ENCODE measurements at regions not wholly inside any gene's neighbourhood (a gene's known extent, or its start where the extent isn't known, plus 50 kb on each side); places are given as distances from the start of the nearest gene placed in this dataset.

DNA sequence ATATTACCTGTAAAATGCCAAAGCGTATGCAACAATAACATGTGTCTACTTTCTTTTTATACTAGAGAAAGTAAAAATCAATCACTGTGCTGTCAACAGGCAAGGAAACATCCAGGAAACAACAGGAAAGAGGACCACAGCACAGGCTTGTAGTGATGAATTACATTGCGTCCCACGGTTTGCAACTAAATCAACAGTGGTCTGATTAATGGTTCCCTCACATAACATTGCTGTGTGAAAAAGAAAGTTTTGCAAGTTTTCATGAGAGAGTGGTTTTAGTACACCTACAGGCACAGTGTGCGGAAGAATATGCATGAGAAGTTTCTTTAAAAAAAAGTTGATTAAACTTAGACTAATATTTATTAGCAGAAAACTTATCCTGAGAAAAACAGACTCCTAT lies 329.5 kb upstream of the HSF2 start:
- Histone ChIP-seq H3K4me1 (ENCODE audit: insufficient read depth, low read length) (no peaks in the 10 kb centered on the region), H3K79me2 (ENCODE audit: insufficient read depth, low read length) (no peaks in the 10 kb centered on the region), H2AFZ (ENCODE audit: low read length) (no peak overlapping the region), H3K9me3 (ENCODE audit: low read length) (no peaks in the 10 kb centered on the region), H3K4me3 (replicated peaks in 1 of 3; ENCODE audit: insufficient read depth in 1 of 3, low read depth in 2 of 3, low read length in 3 of 3) (no peak overlapping the region), H4K20me1 (ENCODE audit: insufficient read depth, low read length) (no peaks in the 10 kb centered on the region), H3K27ac (ENCODE audit: extremely low read length, insufficient read depth, low read length) (no peak overlapping the region), H3K36me3 (replicated peaks in 1 of 2; ENCODE audit: control insufficient read depth in 1 of 2, insufficient read depth in 2 of 2, low read length in 2 of 2) (no peaks in the 10 kb centered on the region), H3K4me2 (ENCODE audit: low read depth, low read length) (no peak overlapping the region), H3K27me3 (ENCODE audit: control insufficient read depth in 1 of 2, insufficient read depth in 2 of 2, low read length in 2 of 2) (no peaks in the 10 kb centered on the region), H3K9ac (ENCODE audit: insufficient read depth, low read depth, low read length) (no peak overlapping the region)
- in situ Hi-C loops (cut with HindIII; ENCODE audit: extremely low pct_ligation_motif_present, low pct_unique_long_range_greater_than_20kb) = no loop called here
- FAIRE-seq = no peak
- no peak for TF ChIP-seq MEIS1 (CRISPR knock-in tag; IDR thresholded peaks at IDR 0.05; ENCODE audit: borderline replicate concordance)
- TF ChIP-seq SIX1 (CRISPR knock-in tag; IDR thresholded peaks at IDR 0.05; ENCODE audit: borderline replicate concordance) = no peak
- no peak for TF ChIP-seq RFXANK (CRISPR knock-in tag; IDR thresholded peaks at IDR 0.05)
- TF ChIP-seq CENPT (CRISPR knock-in tag; IDR thresholded peaks at IDR 0.05; ENCODE audit: low read depth) = no peak
- TF ChIP-seq ZNF550 (CRISPR knock-in tag; IDR thresholded peaks at IDR 0.05; ENCODE audit: borderline replicate concordance) = no peak
- TF ChIP-seq EZH2 (conservative IDR thresholded peaks at IDR 0.05; ENCODE audit: low read depth, low read length) = no peak
- no peak for TF ChIP-seq CREB1 (IDR thresholded peaks at IDR 0.05)
- no peak for TF ChIP-seq CREB1 (CRISPR knock-in tag; IDR thresholded peaks at IDR 0.05)
- no peak for TF ChIP-seq MBD4 (IDR thresholded peaks at IDR 0.05; ENCODE audit: borderline replicate concordance, low read length)
- TF ChIP-seq, protein P1, sequence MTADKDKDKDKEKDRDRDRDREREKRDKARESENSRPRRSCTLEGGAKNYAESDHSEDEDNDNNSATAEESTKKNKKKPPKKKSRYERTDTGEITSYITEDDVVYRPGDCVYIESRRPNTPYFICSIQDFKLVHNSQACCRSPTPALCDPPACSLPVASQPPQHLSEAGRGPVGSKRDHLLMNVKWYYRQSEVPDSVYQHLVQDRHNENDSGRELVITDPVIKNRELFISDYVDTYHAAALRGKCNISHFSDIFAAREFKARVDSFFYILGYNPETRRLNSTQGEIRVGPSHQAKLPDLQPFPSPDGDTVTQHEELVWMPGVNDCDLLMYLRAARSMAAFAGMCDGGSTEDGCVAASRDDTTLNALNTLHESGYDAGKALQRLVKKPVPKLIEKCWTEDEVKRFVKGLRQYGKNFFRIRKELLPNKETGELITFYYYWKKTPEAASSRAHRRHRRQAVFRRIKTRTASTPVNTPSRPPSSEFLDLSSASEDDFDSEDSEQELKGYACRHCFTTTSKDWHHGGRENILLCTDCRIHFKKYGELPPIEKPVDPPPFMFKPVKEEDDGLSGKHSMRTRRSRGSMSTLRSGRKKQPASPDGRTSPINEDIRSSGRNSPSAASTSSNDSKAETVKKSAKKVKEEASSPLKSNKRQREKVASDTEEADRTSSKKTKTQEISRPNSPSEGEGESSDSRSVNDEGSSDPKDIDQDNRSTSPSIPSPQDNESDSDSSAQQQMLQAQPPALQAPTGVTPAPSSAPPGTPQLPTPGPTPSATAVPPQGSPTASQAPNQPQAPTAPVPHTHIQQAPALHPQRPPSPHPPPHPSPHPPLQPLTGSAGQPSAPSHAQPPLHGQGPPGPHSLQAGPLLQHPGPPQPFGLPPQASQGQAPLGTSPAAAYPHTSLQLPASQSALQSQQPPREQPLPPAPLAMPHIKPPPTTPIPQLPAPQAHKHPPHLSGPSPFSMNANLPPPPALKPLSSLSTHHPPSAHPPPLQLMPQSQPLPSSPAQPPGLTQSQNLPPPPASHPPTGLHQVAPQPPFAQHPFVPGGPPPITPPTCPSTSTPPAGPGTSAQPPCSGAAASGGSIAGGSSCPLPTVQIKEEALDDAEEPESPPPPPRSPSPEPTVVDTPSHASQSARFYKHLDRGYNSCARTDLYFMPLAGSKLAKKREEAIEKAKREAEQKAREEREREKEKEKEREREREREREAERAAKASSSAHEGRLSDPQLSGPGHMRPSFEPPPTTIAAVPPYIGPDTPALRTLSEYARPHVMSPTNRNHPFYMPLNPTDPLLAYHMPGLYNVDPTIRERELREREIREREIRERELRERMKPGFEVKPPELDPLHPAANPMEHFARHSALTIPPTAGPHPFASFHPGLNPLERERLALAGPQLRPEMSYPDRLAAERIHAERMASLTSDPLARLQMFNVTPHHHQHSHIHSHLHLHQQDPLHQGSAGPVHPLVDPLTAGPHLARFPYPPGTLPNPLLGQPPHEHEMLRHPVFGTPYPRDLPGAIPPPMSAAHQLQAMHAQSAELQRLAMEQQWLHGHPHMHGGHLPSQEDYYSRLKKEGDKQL (CRISPR knock-in tag; IDR thresholded peaks at IDR 0.05; ENCODE audit: low read depth) = no peak
- TF ChIP-seq, protein P2, sequence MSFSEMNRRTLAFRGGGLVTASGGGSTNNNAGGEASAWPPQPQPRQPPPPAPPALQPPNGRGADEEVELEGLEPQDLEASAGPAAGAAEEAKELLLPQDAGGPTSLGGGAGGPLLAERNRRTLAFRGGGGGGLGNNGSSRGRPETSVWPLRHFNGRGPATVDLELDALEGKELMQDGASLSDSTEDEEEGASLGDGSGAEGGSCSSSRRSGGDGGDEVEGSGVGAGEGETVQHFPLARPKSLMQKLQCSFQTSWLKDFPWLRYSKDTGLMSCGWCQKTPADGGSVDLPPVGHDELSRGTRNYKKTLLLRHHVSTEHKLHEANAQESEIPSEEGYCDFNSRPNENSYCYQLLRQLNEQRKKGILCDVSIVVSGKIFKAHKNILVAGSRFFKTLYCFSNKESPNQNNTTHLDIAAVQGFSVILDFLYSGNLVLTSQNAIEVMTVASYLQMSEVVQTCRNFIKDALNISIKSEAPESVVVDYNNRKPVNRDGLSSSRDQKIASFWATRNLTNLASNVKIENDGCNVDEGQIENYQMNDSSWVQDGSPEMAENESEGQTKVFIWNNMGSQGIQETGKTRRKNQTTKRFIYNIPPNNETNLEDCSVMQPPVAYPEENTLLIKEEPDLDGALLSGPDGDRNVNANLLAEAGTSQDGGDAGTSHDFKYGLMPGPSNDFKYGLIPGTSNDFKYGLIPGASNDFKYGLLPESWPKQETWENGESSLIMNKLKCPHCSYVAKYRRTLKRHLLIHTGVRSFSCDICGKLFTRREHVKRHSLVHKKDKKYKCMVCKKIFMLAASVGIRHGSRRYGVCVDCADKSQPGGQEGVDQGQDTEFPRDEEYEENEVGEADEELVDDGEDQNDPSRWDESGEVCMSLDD (CRISPR knock-in tag; IDR thresholded peaks at IDR 0.05; ENCODE audit: borderline replicate concordance) = no peak
- no peak for TF ChIP-seq ZNF354B (CRISPR knock-in tag; IDR thresholded peaks at IDR 0.05)
- TF ChIP-seq, protein P3, sequence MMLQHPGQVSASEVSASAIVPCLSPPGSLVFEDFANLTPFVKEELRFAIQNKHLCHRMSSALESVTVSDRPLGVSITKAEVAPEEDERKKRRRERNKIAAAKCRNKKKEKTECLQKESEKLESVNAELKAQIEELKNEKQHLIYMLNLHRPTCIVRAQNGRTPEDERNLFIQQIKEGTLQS (CRISPR knock-in tag; IDR thresholded peaks at IDR 0.05) = no peak
- no peak for TF ChIP-seq ZFP41 (CRISPR knock-in tag; IDR thresholded peaks at IDR 0.05; ENCODE audit: borderline replicate concordance)
- BruUV-seq (replicated peaks) = no TSS peak
- WGBS (ENCODE audit: low lambda C conversion rate) = 37% methylated on average over 4 of the region's 4 CpGs
- ChIA-PET POLR2A (no interaction called here), CTCF (ENCODE audit: low intra/inter-chr PET ratio, low total read pairs) (no interaction called here)
- no peak for ATAC-seq
- intact Hi-C loops (cut with micrococcal nuclease; ENCODE audit: unreplicated experiment) = no loop called here
- no peak for DNase-seq (ENCODE audit: low spot score)
